Adrenal gland (tissue), 5 donors: ENCODE measurements at regions not wholly inside any gene's neighbourhood (a gene's known extent, or its start where the extent isn't known, plus 50 kb on each side); places are given as distances from the start of the nearest gene placed in this dataset.

Experiments
- CTCF ChIP-seq, 6 experiments: fragments of 450-650 bp in 4 of 6; fragments of 200-600 bp in 2 of 6; sonication (generic) in 1 of 6; IDR thresholded peaks; 1 replicate in 5 of 6; 2 replicates in 1 of 6; pipeline versions ENCODE4 v1.5.1 to v1.8.0; 2016 to 2021; ENCODE audit warnings: antibody characterized with exemption in 6 of 6, mild to moderate bottlenecking in 2 of 6, moderate library complexity in 1 of 6
- POLR2A ChIP-seq, 2 donors: fragments of 450-650 bp; IDR thresholded peaks; one replicate each; pipeline ENCODE4 v1.6.1; 2017; ENCODE audit warnings: antibody characterized with exemption in 2 of 2, mild to moderate bottlenecking in 2 of 2, moderate library complexity in 1 of 2
- donor health status: DM: no; HTN: no; CAD: no.

GRCh38 chr10:56567580-56567979, 206.5 kb upstream of the ZWINT start:
- no peak for TF ChIP-seq CTCF (IDR thresholded peaks at IDR 0.05)
- no peak for TF ChIP-seq POLR2A (IDR thresholded peaks at IDR 0.05)
